BE2C (cell line): ENCODE measurements at regions not wholly inside any gene's neighbourhood (a gene's known extent, or its start where the extent isn't known, plus 50 kb on each side); places are given as distances from the start of the nearest gene placed in this dataset.

Experiments used
- DNase-seq: peaks from one replicate; pipeline ENCODE4 v3.0.0-alpha.2; 2020
- H3K27me3 ChIP-seq: fragments of 250-450 bp; sonication (Bioruptor Pico); 2 replicates; pipeline ENCODE4 v1.5.1; 2020; ENCODE audit warnings: mild to moderate bottlenecking
- H3K36me3 ChIP-seq: fragments of 250-450 bp; sonication (Bioruptor Pico); 2 replicates; pipeline ENCODE4 v1.5.1; 2020; ENCODE audit warnings: mild to moderate bottlenecking
- H3K4me1 ChIP-seq: fragments of 250-450 bp; sonication (Bioruptor Pico); 2 replicates; pipeline ENCODE4 v1.5.1; 2020
- H3K4me3 ChIP-seq: 2 replicates; pipeline ENCODE4 v1.5.1; 2011; ENCODE audit warnings: low read depth, low read length
- H3K9me3 ChIP-seq: fragments of 250-450 bp; sonication (Bioruptor Pico); 2 replicates; pipeline ENCODE4 v1.5.1; 2020
- CTCF ChIP-seq: IDR thresholded peaks from 2 replicates; pipeline ENCODE4 v1.5.1; 2012; ENCODE audit warnings: mild to moderate bottlenecking, low read depth, low read length

GRCh38 chr6:14827354-14827753 is 418.5 kb upstream of the JARID2 start:
- Histone ChIP-seq H3K4me3 (no peak overlapping the region), H3K9me3 (no peaks in the 10 kb centered on the region), H3K4me1 (no peaks in the 10 kb centered on the region), H3K36me3 (no peaks in the 10 kb centered on the region), H3K27me3 (no peaks in the 10 kb centered on the region)
- DNase-seq = no peak
- no peak for TF ChIP-seq CTCF

GRCh38 chr6:14828201-14828611 is 417.7 kb upstream of the JARID2 start:
- Histone ChIP-seq H3K36me3 (no peaks in the 10 kb centered on the region), H3K4me3 (no peak overlapping the region), H3K27me3 (no peaks in the 10 kb centered on the region), H3K9me3 (no peaks in the 10 kb centered on the region), H3K4me1 (no peaks in the 10 kb centered on the region)
- TF ChIP-seq CTCF = no peak
- no peak for DNase-seq

GRCh38 chr6:14831070-14831469 is 414.8 kb upstream of the JARID2 start:
- H3K36me3 ChIP-seq = no peaks in the 10 kb centered on the region
- H3K4me1 ChIP-seq = no peaks in the 10 kb centered on the region
- no peak for DNase-seq
- no peaks in the 10 kb centered on the region for H3K27me3 ChIP-seq
- H3K4me3 ChIP-seq = no peak overlapping the region
- no peaks in the 10 kb centered on the region for H3K9me3 ChIP-seq
- TF ChIP-seq CTCF = no peak

GRCh38 chr6:14831937-14832336 is 413.9 kb upstream of the JARID2 start:
- DNase-seq = no peak
- H3K36me3 ChIP-seq = no peaks in the 10 kb centered on the region
- no peak for TF ChIP-seq CTCF
- no peaks in the 10 kb centered on the region for H3K27me3 ChIP-seq
- no peaks in the 10 kb centered on the region for H3K4me1 ChIP-seq
- H3K4me3 ChIP-seq = no peak overlapping the region
- H3K9me3 ChIP-seq = no peaks in the 10 kb centered on the region

- H3K4me3 ChIP-seq = no peak overlapping the region
- DNase-seq = no peak
- no peaks in the 10 kb centered on the region for H3K27me3 ChIP-seq
- TF ChIP-seq CTCF = no peak
- no peaks in the 10 kb centered on the region for H3K9me3 ChIP-seq
- no peaks in the 10 kb centered on the region for H3K36me3 ChIP-seq
- H3K4me1 ChIP-seq = no peaks in the 10 kb centered on the region
These were observed 413.4 kb upstream of the JARID2 start for GRCh38 chr6:14832427-14832826.

GRCh38 chr6:14834851-14835530 is 410.9 kb upstream of the JARID2 start:
- Histone ChIP-seq H3K9me3 (no peaks in the 10 kb centered on the region), H3K4me3 (no peak overlapping the region), H3K36me3 (no peaks in the 10 kb centered on the region), H3K4me1 (no peaks in the 10 kb centered on the region), H3K27me3 (no peaks in the 10 kb centered on the region)
- TF ChIP-seq CTCF = no peak
- DNase-seq = no peak
